BJ (cell line): ENCODE measurements at regions not wholly inside any gene's neighbourhood (a gene's known extent, or its start where the extent isn't known, plus 50 kb on each side); places are given as distances from the start of the nearest gene placed in this dataset.
"Not testable (repeated sequence)": the region's sequence is repeated elsewhere in the genome, so short reads cannot be mapped to it uniquely, and the experiment has no call there.

Source experiments
- CTCF ChIA-PET: fragments of 350-600 bp; formaldehyde crosslinking; extraction: SDS; loops from one replicate; lab custom pipeline; 2021; ENCODE audit warnings: antibody characterized with exemption, inconsistent platforms; lab: Yijun Ruan, JAX
- POLR2A ChIA-PET: fragments of 300-600 bp; sonication (Branson Sonifier 250); formaldehyde crosslinking; extraction: SDS; loops from one replicate; lab custom pipeline; 2021; ENCODE audit warnings: antibody characterized with exemption; lab: Charles Lee
- DNase-seq: peaks from one replicate; pipeline ENCODE4 v3.0.0-alpha.2; 2011; ENCODE audit warnings: low read depth
- H3K27me3 ChIP-seq: 2 replicates; pipeline ENCODE4 v1.6.0; 2011; ENCODE audit warnings: low read length; ENCODE audit not compliant: control insufficient read depth, insufficient read depth
- H3K36me3 ChIP-seq: 2 replicates; pipeline ENCODE4 v1.5.1; 2011; ENCODE audit warnings: low read length; ENCODE audit not compliant: control insufficient read depth, insufficient read depth
- H3K4me3 ChIP-seq: 2 replicates; pipeline ENCODE4 v1.5.1; 2011; ENCODE audit warnings: low read depth, mild to moderate bottlenecking, control low read depth, low read length
- TF ChIP-seq, protein P1 (sequence below): IDR thresholded peaks from 2 replicates; pipeline ENCODE4 v1.5.1; 2011; ENCODE audit warnings: low read depth, mild to moderate bottlenecking, control low read depth, inconsistent platforms, low read length, moderate library complexity; ENCODE audit not compliant: insufficient read depth

DNA sequence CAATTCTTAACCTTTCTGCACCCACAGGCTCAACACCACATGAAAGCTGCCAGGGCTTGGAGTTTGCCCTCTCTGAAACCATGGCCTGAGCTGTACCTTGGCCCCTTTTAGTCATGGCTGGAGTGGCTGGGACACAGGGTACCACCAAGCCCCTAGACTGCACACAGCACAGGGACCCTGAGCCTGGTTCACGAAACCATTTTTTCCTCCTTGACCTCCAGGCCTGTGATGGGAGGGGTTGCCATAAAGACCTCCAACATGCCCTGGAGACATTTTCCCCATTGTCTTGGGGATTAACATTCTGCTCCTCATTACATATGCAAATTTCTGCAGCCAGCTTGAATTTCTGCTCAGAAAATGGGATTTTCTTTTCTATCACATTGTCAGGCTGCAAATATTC lies 113.4 kb downstream of the XPNPEP1 start:
- H3K27me3 ChIP-seq, CTCF ChIA-PET, H3K4me3 ChIP-seq, POLR2A ChIA-PET, H3K36me3 ChIP-seq, DNase-seq: not testable (repeated sequence)

GRCh38 chr10:109801191-109801590 lies 122.1 kb downstream of the XPNPEP1 start:
- H3K4me3 ChIP-seq, H3K27me3 ChIP-seq, CTCF ChIA-PET, DNase-seq, H3K36me3 ChIP-seq, POLR2A ChIA-PET: not testable (repeated sequence)

GRCh38 chr10:109790647-109791046 lies 132.7 kb downstream of the XPNPEP1 start:
- ChIA-PET POLR2A (no interaction called here), CTCF (interaction anchor here (2.6 kb wide), 1 partner anchor 17 kb away, joined by 7 read pairs; no protein-coding TSS in a partner anchor)
- no peaks in the 10 kb centered on the region for H3K27me3 ChIP-seq
- H3K4me3 ChIP-seq, result no peak overlapping the region
- TF ChIP-seq, protein P1, sequence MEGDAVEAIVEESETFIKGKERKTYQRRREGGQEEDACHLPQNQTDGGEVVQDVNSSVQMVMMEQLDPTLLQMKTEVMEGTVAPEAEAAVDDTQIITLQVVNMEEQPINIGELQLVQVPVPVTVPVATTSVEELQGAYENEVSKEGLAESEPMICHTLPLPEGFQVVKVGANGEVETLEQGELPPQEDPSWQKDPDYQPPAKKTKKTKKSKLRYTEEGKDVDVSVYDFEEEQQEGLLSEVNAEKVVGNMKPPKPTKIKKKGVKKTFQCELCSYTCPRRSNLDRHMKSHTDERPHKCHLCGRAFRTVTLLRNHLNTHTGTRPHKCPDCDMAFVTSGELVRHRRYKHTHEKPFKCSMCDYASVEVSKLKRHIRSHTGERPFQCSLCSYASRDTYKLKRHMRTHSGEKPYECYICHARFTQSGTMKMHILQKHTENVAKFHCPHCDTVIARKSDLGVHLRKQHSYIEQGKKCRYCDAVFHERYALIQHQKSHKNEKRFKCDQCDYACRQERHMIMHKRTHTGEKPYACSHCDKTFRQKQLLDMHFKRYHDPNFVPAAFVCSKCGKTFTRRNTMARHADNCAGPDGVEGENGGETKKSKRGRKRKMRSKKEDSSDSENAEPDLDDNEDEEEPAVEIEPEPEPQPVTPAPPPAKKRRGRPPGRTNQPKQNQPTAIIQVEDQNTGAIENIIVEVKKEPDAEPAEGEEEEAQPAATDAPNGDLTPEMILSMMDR, result no peak
- H3K36me3 ChIP-seq, result no peaks in the 10 kb centered on the region
- DNase-seq, result no peak

- Histone ChIP-seq H3K4me3 (no peak overlapping the region), H3K27me3 (no peaks in the 10 kb centered on the region), H3K36me3 (no peaks in the 10 kb centered on the region)
- POLR2A ChIA-PET, result interaction anchor here (0.6 kb wide), 1 partner anchor 1394 kb away, joined by 5 read pairs; no protein-coding TSS in a partner anchor
- DNase-seq, result no peak
- CTCF ChIA-PET, result interaction anchor here (3.1 kb wide), 1 partner anchor 10 kb away, joined by 21 read pairs; no protein-coding TSS in a partner anchor
- TF ChIP-seq, protein P1, result no peak
These were observed 139.1 kb downstream of the XPNPEP1 start for GRCh38 chr10:109784236-109784635.

- Histone ChIP-seq H3K36me3 (no peaks in the 10 kb centered on the region), H3K27me3 (no peaks in the 10 kb centered on the region), H3K4me3 (no peak overlapping the region)
- TF ChIP-seq, protein P1, result no peak
- CTCF ChIA-PET, result interaction anchor here (3.1 kb wide), 1 partner anchor 9 kb away, joined by 21 read pairs; no protein-coding TSS in a partner anchor
- POLR2A ChIA-PET, result no interaction called here
- DNase-seq, result no peak
These were observed 140.0 kb downstream of the XPNPEP1 start for GRCh38 chr10:109783286-109783685.

DNA sequence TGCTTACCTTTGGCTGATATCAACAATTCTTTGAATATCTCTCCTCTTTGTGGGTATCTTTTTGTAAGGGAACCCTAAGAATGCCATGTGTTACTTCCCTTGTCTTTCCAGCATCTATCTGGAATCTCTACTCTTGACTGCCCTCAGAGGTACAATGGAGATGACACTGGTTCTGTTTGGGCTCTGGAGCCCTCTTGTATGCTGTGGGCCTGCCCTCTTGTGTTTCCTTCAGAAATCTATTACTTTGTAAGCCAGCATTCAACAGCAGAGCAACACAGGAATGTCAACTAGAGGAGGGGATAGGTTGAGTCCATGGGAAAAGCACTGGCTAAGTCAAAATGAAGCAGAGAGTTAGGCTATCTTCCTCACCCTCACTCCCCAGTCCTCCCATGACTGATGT lies 142.3 kb downstream of the XPNPEP1 start:
- TF ChIP-seq, protein P1, result no peak
- no peak for DNase-seq
- Histone ChIP-seq H3K27me3 (no peaks in the 10 kb centered on the region; the same call in 1 of the 2 replicates), H3K4me3 (no peak overlapping the region), H3K36me3 (no peaks in the 10 kb centered on the region)
- ChIA-PET CTCF (interaction anchor here (3.1 kb wide), 1 partner anchor 7 kb away, joined by 21 read pairs; no protein-coding TSS in a partner anchor), POLR2A (no interaction called here)
